IMR-90 (cell line): ENCODE measurements at regions not wholly inside any gene's neighbourhood (a gene's known extent, or its start where the extent isn't known, plus 50 kb on each side); places are given as distances from the start of the nearest gene placed in this dataset.

Source experiments
- BHLHE40 ChIP-seq: fragments of 150-350 bp; IDR thresholded peaks from 2 replicates; pipeline ENCODE4 v1.6.1; 2016; ENCODE audit warnings: mild to moderate bottlenecking, low read depth, low read length
- CEBPB ChIP-seq: IDR thresholded peaks from 2 replicates; pipeline ENCODE4 v1.6.1; 2012; ENCODE audit warnings: low read depth, low read length, improper control_type of control experiment
- MAFK ChIP-seq: IDR thresholded peaks from 2 replicates; pipeline ENCODE4 v1.6.1; 2012; ENCODE audit warnings: low read depth, low read length, improper control_type of control experiment
- MAZ ChIP-seq: IDR thresholded peaks from 2 replicates; pipeline ENCODE4 v1.6.1; 2012; ENCODE audit warnings: low read depth, mild to moderate bottlenecking, low read length, improper control_type of control experiment, moderate library complexity, borderline replicate concordance
- MXI1 ChIP-seq: IDR thresholded peaks from 2 replicates; pipeline ENCODE4 v1.6.1; 2012; ENCODE audit warnings: low read depth, mild to moderate bottlenecking, low read length, moderate library complexity, borderline replicate concordance
- NFE2L2 ChIP-seq: fragments of 150-350 bp; IDR thresholded peaks from 2 replicates; pipeline ENCODE4 v1.6.1; 2016; ENCODE audit warnings: low read depth, mild to moderate bottlenecking, low read length
- POLR2A ChIP-seq: IDR thresholded peaks from 2 replicates; pipeline ENCODE4 v1.6.1; 2012; ENCODE audit warnings: mild to moderate bottlenecking, low read depth, low read length
- RAD21 ChIP-seq: IDR thresholded peaks from 2 replicates; pipeline ENCODE4 v1.6.1; 2012; ENCODE audit warnings: low read length, improper control_type of control experiment
- RCOR1 ChIP-seq: IDR thresholded peaks from 2 replicates; pipeline ENCODE4 v1.6.1; 2012; ENCODE audit warnings: mild to moderate bottlenecking, low read length, improper control_type of control experiment; ENCODE audit not compliant: insufficient replicate concordance
- RFX5 ChIP-seq: IDR thresholded peaks from 2 replicates; pipeline ENCODE4 v1.8.0; 2012; ENCODE audit warnings: low read depth, mild to moderate bottlenecking, low read length, moderate library complexity
- SMC3 ChIP-seq: fragments of 150-350 bp; IDR thresholded peaks from 2 replicates; pipeline ENCODE4 v1.6.1; 2016; ENCODE audit warnings: low read depth, mild to moderate bottlenecking, antibody characterized with exemption, low read length, moderate library complexity
- TF ChIP-seq, protein P1 (sequence below): fragments of 150-350 bp; IDR thresholded peaks from 2 replicates; pipeline ENCODE4 v1.6.1; 2017; ENCODE audit warnings: mild to moderate bottlenecking, antibody characterized with exemption, low read length, low read depth
- TF ChIP-seq, protein P2 (sequence below): conservative IDR thresholded peaks from 2 replicates; pipeline ENCODE4 v1.5.1; 2012; ENCODE audit warnings: mild to moderate bottlenecking, low read depth, low read length, improper control_type of control experiment

DNA sequence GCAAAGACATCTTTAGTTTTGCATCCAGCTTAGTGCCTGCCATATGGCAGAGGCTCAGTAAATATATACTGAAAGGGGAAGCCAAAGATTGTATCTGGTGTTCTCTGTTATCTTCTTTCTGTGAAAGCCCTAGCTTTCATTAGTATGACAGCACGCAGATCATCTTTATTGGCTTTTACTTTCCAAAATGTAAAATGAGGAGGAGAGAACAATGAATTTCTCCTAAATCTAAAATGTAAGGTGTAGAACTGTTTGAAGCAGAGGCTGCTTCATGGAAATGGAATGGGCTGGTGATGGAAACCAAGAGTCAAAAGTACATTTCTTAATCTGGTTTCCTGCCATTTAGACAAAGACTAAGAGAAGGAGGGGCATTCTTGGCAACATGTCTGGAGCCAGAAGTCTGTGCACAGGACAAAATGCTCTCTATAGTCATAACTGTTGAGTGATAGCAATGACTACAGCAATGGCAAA is 1029.9 kb upstream of the PIK3C3 start:
- TF ChIP-seq POLR2A (no peak), MXI1 (no peak), SMC3 (no peak), NFE2L2 (no peak), RAD21 (no peak), RFX5 (no peak), CEBPB (no peak), RCOR1 (no peak), MAFK (no peak), MAZ (no peak), BHLHE40 (no peak)
- TF ChIP-seq, protein P1, sequence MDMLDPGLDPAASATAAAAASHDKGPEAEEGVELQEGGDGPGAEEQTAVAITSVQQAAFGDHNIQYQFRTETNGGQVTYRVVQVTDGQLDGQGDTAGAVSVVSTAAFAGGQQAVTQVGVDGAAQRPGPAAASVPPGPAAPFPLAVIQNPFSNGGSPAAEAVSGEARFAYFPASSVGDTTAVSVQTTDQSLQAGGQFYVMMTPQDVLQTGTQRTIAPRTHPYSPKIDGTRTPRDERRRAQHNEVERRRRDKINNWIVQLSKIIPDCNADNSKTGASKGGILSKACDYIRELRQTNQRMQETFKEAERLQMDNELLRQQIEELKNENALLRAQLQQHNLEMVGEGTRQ, result no peak
- TF ChIP-seq, protein P2, sequence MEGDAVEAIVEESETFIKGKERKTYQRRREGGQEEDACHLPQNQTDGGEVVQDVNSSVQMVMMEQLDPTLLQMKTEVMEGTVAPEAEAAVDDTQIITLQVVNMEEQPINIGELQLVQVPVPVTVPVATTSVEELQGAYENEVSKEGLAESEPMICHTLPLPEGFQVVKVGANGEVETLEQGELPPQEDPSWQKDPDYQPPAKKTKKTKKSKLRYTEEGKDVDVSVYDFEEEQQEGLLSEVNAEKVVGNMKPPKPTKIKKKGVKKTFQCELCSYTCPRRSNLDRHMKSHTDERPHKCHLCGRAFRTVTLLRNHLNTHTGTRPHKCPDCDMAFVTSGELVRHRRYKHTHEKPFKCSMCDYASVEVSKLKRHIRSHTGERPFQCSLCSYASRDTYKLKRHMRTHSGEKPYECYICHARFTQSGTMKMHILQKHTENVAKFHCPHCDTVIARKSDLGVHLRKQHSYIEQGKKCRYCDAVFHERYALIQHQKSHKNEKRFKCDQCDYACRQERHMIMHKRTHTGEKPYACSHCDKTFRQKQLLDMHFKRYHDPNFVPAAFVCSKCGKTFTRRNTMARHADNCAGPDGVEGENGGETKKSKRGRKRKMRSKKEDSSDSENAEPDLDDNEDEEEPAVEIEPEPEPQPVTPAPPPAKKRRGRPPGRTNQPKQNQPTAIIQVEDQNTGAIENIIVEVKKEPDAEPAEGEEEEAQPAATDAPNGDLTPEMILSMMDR, result no peak
